Activated CD4-positive, alpha-beta T cell treated with anti-CD3 and anti-CD28 coated beads, Interleukin-2, amount 10 ng/mL, durations not matched to agents 24 days and 14 days (primary cell): ENCODE measurements at regions not wholly inside any gene's neighbourhood (a gene's known extent, or its start where the extent isn't known, plus 50 kb on each side); places are given as distances from the start of the nearest gene placed in this dataset.

ENCODE experiments used
- DNase-seq: peaks from one replicate; pipeline ENCODE4 v3.0.0; 2022
- H3K27ac Mint-ChIP-seq: one replicate; pipeline ENCODE4 v1.8.0; 2022; ENCODE audit warnings: mild to moderate bottlenecking, mixed read lengths
- H3K27me3 Mint-ChIP-seq: one replicate; pipeline ENCODE4 v1.8.0; 2022; ENCODE audit warnings: mixed read lengths
- H3K36me3 Mint-ChIP-seq: one replicate; pipeline ENCODE4 v1.8.0; 2022; ENCODE audit warnings: low read depth, mild to moderate bottlenecking, mixed read lengths
- H3K4me1 Mint-ChIP-seq: one replicate; pipeline ENCODE4 v1.8.0; 2021; ENCODE audit warnings: mixed read lengths
- H3K4me3 Mint-ChIP-seq: one replicate; pipeline ENCODE4 v1.8.0; 2022; ENCODE audit warnings: mild to moderate bottlenecking, moderate library complexity, mixed read lengths
- H3K9me3 Mint-ChIP-seq: one replicate; pipeline ENCODE4 v1.8.0; 2021; ENCODE audit warnings: mixed read lengths
- intact Hi-C: fragments of 100-400 bp; cut with micrococcal nuclease; formaldehyde crosslinking; loops from one replicate; pipeline ENCODE4 v1.15.1; 2023

- Mint-ChIP-seq H3K36me3 (no peaks in the 10 kb centered on the region), H3K27me3 (peaks cover 14% of the 10 kb centered on the region), H3K4me1 (no peaks in the 10 kb centered on the region), H3K27ac (no peak overlapping the region), H3K4me3 (no peak overlapping the region), H3K9me3 (no peaks in the 10 kb centered on the region)
- DNase-seq, result no peak
- intact Hi-C loops, result loop anchor here (5.0 to 10.0 kb wide), 6 partner anchors 349 to 1119 kb away; no protein-coding TSS in a partner anchor
Measured at GRCh38 chr1:199685369-199685768, 342.1 kb upstream of the NR5A2 start.

- peaks cover 11% of the 10 kb centered on the region for H3K27me3 Mint-ChIP-seq
- no peak overlapping the region for H3K27ac Mint-ChIP-seq
- DNase-seq, result no peak
- H3K36me3 Mint-ChIP-seq, result no peaks in the 10 kb centered on the region
- intact Hi-C loops, result loop anchor here (5.0 to 10.0 kb wide), 6 partner anchors 347 to 1117 kb away; no protein-coding TSS in a partner anchor
- H3K4me3 Mint-ChIP-seq, result no peak overlapping the region
- no peaks in the 10 kb centered on the region for H3K9me3 Mint-ChIP-seq
- H3K4me1 Mint-ChIP-seq, result no peaks in the 10 kb centered on the region
Measured at GRCh38 chr1:199687321-199687720, 340.2 kb upstream of the NR5A2 start.

- intact Hi-C loops, result loop anchor here (5.0 to 10.0 kb wide), 6 partner anchors 347 to 1117 kb away; no protein-coding TSS in a partner anchor
- no peak overlapping the region for H3K4me3 Mint-ChIP-seq
- no peaks in the 10 kb centered on the region for H3K9me3 Mint-ChIP-seq
Measured at GRCh38 chr1:199688133-199688676, 339.3 kb upstream of the NR5A2 start.

GRCh38 chr1:199688774-199689173 lies 338.7 kb upstream of the NR5A2 start:
- DNase-seq, result no peak
- Mint-ChIP-seq H3K4me3 (no peak overlapping the region), H3K9me3 (no peaks in the 10 kb centered on the region), H3K27me3 (peaks cover 18% of the 10 kb centered on the region), H3K4me1 (no peaks in the 10 kb centered on the region), H3K36me3 (no peaks in the 10 kb centered on the region), H3K27ac (no peak overlapping the region)
- intact Hi-C loops, result loop anchor here (5.0 to 10.0 kb wide), 6 partner anchors 346 to 1116 kb away; no protein-coding TSS in a partner anchor

More at GRCh38 chr1:199688133-199688676, 339.3 kb upstream of the NR5A2 start:
- Mint-ChIP-seq H3K27me3 (peaks cover 15% of the 10 kb centered on the region), H3K27ac (no peak overlapping the region), H3K4me1 (no peaks in the 10 kb centered on the region), H3K36me3 (no peaks in the 10 kb centered on the region)
- no peak for DNase-seq

GRCh38 chr1:199690496-199690895 lies 337.0 kb upstream of the NR5A2 start:
- no peak for DNase-seq
- no peaks in the 10 kb centered on the region for H3K36me3 Mint-ChIP-seq
- H3K4me1 Mint-ChIP-seq, result no peaks in the 10 kb centered on the region
- intact Hi-C loops, result no loop called here
- H3K27ac Mint-ChIP-seq, result no peak overlapping the region
- no peaks in the 10 kb centered on the region for H3K9me3 Mint-ChIP-seq
- peaks cover 24% of the 10 kb centered on the region for H3K27me3 Mint-ChIP-seq
- H3K4me3 Mint-ChIP-seq, result no peak overlapping the region

GRCh38 chr1:199691540-199691939 lies 336.0 kb upstream of the NR5A2 start:
- no peak overlapping the region for H3K27ac Mint-ChIP-seq
- peaks cover 25% of the 10 kb centered on the region for H3K27me3 Mint-ChIP-seq
- intact Hi-C loops, result no loop called here
- no peak overlapping the region for H3K4me3 Mint-ChIP-seq
- H3K4me1 Mint-ChIP-seq, result no peaks in the 10 kb centered on the region
- no peaks in the 10 kb centered on the region for H3K36me3 Mint-ChIP-seq
- no peaks in the 10 kb centered on the region for H3K9me3 Mint-ChIP-seq
- no peak for DNase-seq

GRCh38 chr1:199693724-199694123 lies 333.8 kb upstream of the NR5A2 start:
- no peak for DNase-seq
- Mint-ChIP-seq H3K36me3 (no peaks in the 10 kb centered on the region), H3K4me3 (no peak overlapping the region), H3K4me1 (no peaks in the 10 kb centered on the region), H3K27ac (no peak overlapping the region), H3K27me3 (peaks cover 22% of the 10 kb centered on the region), H3K9me3 (no peaks in the 10 kb centered on the region)
- intact Hi-C loops, result no loop called here

GRCh38 chr1:199696225-199696624 lies 331.3 kb upstream of the NR5A2 start:
- H3K27ac Mint-ChIP-seq, result no peak overlapping the region
- H3K4me3 Mint-ChIP-seq, result no peak overlapping the region
- intact Hi-C loops, result no loop called here
- no peaks in the 10 kb centered on the region for H3K4me1 Mint-ChIP-seq
- peaks cover 31% of the 10 kb centered on the region for H3K27me3 Mint-ChIP-seq
- H3K36me3 Mint-ChIP-seq, result no peaks in the 10 kb centered on the region
- no peaks in the 10 kb centered on the region for H3K9me3 Mint-ChIP-seq
- no peak for DNase-seq

- Mint-ChIP-seq H3K27me3 (peaks cover 29% of the 10 kb centered on the region), H3K4me3 (no peak overlapping the region)
Measured at GRCh38 chr1:199698222-199698621, 329.3 kb upstream of the NR5A2 start.

GRCh38 chr1:199700551-199700950 lies 327.0 kb upstream of the NR5A2 start:
- Mint-ChIP-seq H3K27ac (no peak overlapping the region), H3K9me3 (no peaks in the 10 kb centered on the region), H3K36me3 (no peaks in the 10 kb centered on the region), H3K4me1 (no peaks in the 10 kb centered on the region), H3K27me3 (peaks cover 20% of the 10 kb centered on the region), H3K4me3 (no peak overlapping the region)
- DNase-seq, result no peak
- intact Hi-C loops, result no loop called here

More at GRCh38 chr1:199698222-199698621, 329.3 kb upstream of the NR5A2 start:
- no peak for DNase-seq
- no peaks in the 10 kb centered on the region for H3K36me3 Mint-ChIP-seq
- intact Hi-C loops, result no loop called here
- H3K4me1 Mint-ChIP-seq, result no peaks in the 10 kb centered on the region
- H3K9me3 Mint-ChIP-seq, result no peaks in the 10 kb centered on the region
- H3K27ac Mint-ChIP-seq, result no peak overlapping the region

GRCh38 chr1:199701726-199702125 lies 325.8 kb upstream of the NR5A2 start:
- Mint-ChIP-seq H3K36me3 (no peaks in the 10 kb centered on the region), H3K4me1 (no peaks in the 10 kb centered on the region), H3K9me3 (no peaks in the 10 kb centered on the region), H3K4me3 (no peak overlapping the region), H3K27ac (no peak overlapping the region), H3K27me3 (peaks cover 16% of the 10 kb centered on the region)
- intact Hi-C loops, result no loop called here
- DNase-seq, result no peak

- no peaks in the 10 kb centered on the region for H3K36me3 Mint-ChIP-seq
- H3K27me3 Mint-ChIP-seq, result peaks cover 8% of the 10 kb centered on the region
- no peak overlapping the region for H3K27ac Mint-ChIP-seq
- no peaks in the 10 kb centered on the region for H3K4me1 Mint-ChIP-seq
- no peak for DNase-seq
- H3K4me3 Mint-ChIP-seq, result no peak overlapping the region
- H3K9me3 Mint-ChIP-seq, result no peaks in the 10 kb centered on the region
- intact Hi-C loops, result no loop called here
Measured at GRCh38 chr1:199704231-199704630, 323.3 kb upstream of the NR5A2 start.

GRCh38 chr1:199705825-199706224 lies 321.7 kb upstream of the NR5A2 start:
- H3K9me3 Mint-ChIP-seq, result peaks cover 5% of the 10 kb centered on the region
- no peaks in the 10 kb centered on the region for H3K4me1 Mint-ChIP-seq
- no peaks in the 10 kb centered on the region for H3K36me3 Mint-ChIP-seq
- H3K4me3 Mint-ChIP-seq, result no peak overlapping the region
- DNase-seq, result no peak
- no peak overlapping the region for H3K27ac Mint-ChIP-seq
- intact Hi-C loops, result no loop called here
- H3K27me3 Mint-ChIP-seq, result peaks cover 3% of the 10 kb centered on the region

- Mint-ChIP-seq H3K27ac (no peak overlapping the region), H3K27me3 (no peaks in the 10 kb centered on the region), H3K4me1 (no peaks in the 10 kb centered on the region), H3K36me3 (no peaks in the 10 kb centered on the region), H3K9me3 (peaks cover 5% of the 10 kb centered on the region), H3K4me3 (no peak overlapping the region)
- no peak for DNase-seq
- intact Hi-C loops, result no loop called here
Measured at GRCh38 chr1:199706826-199707606, 320.5 kb upstream of the NR5A2 start.
